ENCODE measurements at regions not wholly inside any gene's neighbourhood (a gene's known extent, or its start where the extent isn't known, plus 50 kb on each side); places are given as distances from the start of the nearest gene placed in this dataset.

DNA sequence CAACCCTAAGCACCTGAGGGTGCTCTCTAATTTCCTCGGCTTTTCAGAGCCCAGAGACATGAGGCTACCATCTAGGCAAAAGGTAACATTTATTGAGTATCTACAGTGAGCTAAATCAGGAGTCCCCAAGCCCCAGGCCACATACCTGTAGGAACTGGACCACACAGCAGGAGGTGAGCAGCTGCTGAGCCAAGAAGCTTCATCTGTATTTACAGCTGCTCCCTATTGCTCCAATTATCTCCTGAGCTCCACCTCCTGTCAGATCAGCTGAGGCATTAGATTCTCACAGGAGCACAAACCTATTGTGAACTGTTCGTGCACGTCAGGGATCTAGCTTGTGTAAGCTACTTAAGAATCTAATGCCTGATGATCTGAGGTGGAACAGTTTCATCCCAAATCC lies 70.2 kb downstream of the RND3 start:
- DNase-seq: no peak

DNA sequence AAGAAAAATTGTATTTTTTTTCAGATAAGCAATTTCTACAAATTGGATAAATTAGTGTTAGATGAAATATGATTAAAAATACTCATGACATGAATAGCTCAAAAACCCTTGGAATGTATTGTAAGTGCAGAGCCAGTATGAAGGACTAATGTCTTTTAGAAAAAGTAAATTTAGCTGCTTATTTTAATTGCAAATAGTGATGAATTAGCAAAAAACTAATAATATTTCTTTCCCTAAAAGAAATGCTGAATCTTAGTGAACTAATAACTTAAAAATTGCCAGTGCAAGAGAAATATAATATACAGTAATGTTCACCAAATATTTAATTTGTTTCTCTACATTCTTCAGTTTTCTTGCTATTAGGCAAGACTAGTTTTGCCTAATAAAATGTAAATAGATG lies 72.4 kb downstream of the RND3 start:
- no peak for DNase-seq

DNA sequence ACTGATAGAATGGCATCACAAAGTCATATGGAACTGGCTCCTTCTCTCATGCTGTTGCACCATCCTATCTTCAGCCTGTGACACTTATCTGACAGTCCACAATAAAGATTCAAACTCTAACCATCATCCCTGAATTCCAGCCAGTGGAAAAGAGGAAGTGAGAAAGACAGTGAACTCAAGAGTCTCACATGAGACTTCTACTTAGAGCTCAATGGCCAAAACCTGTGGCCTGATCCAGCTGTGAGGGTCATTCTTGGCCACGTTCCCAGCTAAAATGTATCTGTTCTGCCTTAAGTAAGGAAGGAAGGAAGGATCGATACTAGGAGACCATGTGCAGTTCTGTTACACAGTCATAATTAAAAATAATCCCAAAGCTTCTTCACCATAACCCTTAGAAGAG lies 73.6 kb downstream of the RND3 start:
- no peak for DNase-seq

- no peak for DNase-seq
Measured at GRCh38 chr2:150413366-150413765, 74.1 kb downstream of the RND3 start.

- no peak for DNase-seq
Measured at GRCh38 chr2:150410809-150411208, 76.7 kb downstream of the RND3 start.

- no peak for DNase-seq
Measured at GRCh38 chr2:150409196-150409595, 78.3 kb downstream of the RND3 start.

DNA sequence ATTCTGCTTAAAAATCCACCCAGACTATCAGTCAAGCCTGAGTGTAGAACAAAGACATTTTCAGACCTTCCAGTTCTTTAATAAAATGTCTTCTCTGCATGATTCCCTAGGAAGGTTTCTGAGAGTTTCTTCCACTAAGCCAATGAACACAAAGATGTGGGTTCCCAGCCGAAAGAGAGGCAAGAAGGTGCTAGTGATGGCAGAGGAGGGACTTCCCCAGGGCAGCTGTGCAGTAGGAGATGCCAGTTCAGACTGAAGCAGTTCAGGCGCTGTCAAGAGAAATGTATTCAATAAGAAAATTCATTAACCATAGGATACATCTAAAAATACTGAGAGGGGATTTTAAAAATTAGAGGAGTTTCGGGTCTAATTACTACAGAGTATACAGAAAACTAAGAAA lies 83.3 kb downstream of the RND3 start:
- no peak for DNase-seq

DNA sequence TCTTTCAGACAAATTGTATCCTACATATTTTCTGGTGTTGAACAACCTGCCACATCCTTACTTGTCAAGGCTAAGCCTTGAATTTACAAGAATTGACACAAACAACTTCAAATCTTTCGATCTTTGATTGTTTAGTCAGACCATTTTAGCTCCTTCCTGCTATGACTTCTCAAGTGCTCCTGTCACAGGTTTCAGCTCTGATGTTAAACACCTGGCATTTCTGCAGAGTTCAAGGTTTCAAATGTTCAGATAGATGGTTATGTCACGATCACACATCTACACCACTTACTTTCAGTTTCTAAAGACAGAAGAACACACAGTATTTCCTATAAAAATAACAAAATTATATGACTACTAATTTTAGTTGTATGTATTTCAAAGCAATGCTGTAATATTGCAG lies 84.0 kb downstream of the RND3 start:
- DNase-seq: no peak

GRCh38 chr2:150402953-150403352 lies 84.5 kb downstream of the RND3 start:
- DNase-seq: no peak

DNA sequence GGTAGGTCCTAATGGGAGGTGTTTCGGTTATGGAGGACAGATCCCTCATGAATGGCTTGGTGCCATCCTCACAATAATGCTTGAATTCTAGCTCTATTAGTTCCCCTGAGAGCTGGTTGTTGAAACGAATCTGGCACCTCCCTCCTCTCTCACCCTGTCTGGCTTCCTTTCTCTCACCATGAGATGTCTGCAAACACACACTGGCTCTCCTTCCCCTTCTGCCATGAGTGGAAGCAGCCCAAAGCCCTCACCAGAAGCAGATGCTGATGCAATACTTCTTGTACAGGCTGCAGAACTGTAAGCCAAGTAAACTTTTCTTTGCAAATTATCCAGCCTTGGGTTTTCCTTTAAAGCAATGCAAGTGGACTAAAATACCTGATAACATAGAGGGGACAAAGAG lies 86.6 kb downstream of the RND3 start:
- DNase-seq: no peak

- DNase-seq: no peak
Measured at GRCh38 chr2:150392614-150393013, 94.9 kb downstream of the RND3 start.

DNA sequence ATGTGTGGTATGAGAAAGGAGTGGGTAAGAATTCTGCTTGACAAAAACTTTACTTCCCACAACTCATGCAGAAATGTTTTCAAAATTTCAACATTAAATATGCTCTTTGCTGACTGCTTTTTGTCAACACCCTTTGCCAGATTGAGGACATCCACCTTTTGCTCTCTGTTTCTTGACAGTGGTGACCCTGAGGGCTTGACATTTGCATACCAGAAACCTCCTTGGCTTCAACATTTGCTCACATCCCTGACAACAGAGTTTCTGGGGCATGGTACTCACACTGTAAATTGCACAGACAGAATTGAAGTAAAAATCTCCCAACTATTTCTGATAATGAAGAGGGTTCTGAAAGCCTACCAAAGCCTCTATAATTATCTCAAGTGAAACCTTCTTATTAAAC lies 95.7 kb downstream of the RND3 start:
- DNase-seq: no peak

GRCh38 chr2:150389447-150389846 lies 98.0 kb downstream of the RND3 start:
- DNase-seq: no peak

DNA sequence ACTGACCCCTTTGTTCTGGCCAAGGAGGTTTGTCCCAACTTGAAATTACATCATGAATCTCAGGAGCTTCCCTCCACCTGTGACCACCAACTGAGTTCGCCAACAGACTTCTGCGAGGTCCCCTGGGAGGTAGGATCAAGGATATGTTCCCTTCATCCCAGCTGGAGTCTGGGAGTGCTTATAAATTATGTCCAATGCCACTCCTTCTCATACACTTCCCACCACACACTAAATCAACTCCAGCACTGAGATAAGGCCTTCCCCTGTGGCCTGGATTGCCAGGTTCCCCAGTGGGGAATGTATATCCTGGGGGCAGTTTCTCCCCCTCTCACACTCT lies 99.2 kb downstream of the RND3 start:
- no peak for DNase-seq

- DNase-seq: no peak
Measured at GRCh38 chr2:150387586-150388288, 99.7 kb downstream of the RND3 start.

- DNase-seq: no peak
Measured at GRCh38 chr2:150385211-150385610, 102.3 kb downstream of the RND3 start.

DNA sequence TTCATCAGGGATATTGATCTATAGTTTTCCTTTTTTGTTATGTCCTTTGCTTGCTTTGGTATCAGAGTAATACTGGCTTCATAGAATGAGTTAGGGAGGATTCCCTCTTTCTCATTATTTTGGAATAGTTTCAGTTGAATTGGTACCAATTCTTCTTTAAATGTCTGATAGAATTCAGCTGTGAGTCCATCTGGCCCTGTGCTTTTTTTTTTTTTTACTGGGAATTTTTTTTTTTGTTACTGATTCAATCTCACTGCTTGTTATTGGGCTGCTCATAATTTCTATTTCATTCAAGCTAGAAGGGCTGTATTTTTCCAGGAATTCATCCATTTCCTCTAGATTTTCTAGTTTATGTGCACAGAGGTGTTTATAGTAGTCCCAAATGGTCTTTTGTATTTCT lies 103.9 kb downstream of the RND3 start:
- no peak for DNase-seq

GRCh38 chr2:150379166-150379565 lies 108.3 kb downstream of the RND3 start:
- DNase-seq: no peak

GRCh38 chr2:150378686-150379085 lies 108.8 kb downstream of the RND3 start:
- DNase-seq: no peak

- DNase-seq: no peak
Measured at GRCh38 chr2:150376553-150377335, 110.7 kb downstream of the RND3 start.

GRCh38 chr2:150375333-150375732 lies 112.1 kb downstream of the RND3 start:
- DNase-seq: no peak

DNA sequence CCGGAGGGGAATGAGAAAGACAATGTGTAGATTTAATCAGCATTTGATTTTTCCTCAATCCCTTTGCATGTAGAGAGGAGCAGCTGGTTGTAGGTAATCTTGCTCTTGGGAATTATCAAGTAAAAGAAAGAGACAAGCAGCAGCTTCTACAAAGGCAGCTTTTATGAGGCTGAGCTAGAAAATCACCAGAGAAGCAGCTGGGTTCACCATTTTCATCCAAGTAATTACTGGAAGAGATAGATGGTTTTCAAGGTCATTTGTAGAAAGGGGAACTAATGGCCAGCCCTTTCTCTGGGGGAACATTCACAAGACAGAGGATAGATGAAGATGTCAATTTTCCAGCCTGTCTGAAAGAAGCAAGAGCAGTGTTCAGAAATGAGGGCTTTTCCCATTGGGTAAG lies 113.0 kb downstream of the RND3 start:
- DNase-seq: no peak

GRCh38 chr2:150373374-150373773 lies 114.1 kb downstream of the RND3 start:
- no peak for DNase-seq

DNA sequence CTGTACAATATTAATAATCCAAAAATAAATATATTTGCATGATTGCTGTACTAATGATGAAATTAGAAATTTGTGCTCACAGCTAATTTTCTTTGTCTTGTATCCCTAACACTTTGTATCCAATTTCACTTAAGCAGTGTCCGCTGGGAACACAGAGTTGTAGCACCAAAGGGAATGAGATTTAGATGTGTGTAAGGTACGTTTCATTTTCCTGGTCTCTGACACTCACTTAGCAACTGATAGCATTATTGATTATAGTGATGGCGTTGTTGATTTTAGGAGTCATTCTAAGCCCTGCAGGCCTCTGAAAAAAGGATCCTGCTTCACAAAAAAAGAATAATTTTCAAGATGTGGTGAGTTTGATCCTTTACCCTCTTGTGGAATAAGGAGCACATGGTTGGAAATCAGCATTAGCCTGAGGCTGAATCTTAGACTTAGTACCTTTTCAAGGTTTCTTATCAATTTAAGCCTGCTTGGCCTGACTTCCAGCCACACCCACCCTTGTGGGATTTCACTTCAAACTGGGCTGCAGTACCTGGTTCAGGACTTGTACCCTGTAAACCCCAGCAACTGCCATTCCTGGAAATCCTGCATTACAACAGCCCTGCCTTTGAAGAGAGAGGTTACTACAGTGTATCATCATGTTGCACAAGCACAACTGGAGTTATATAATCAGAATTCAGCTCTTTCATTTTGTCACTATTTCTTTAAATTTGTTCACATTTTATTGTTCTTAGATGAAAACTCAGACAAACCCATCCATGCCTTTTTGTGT lies 116.2 kb downstream of the RND3 start:
- no peak for DNase-seq

Measured in right kidney (tissue), 1 donor.